Heart left ventricle (tissue), 16 donors: ENCODE measurements at regions not wholly inside any gene's neighbourhood (a gene's known extent, or its start where the extent isn't known, plus 50 kb on each side); places are given as distances from the start of the nearest gene placed in this dataset.
"Not testable (repeated sequence)": the region's sequence is repeated elsewhere in the genome, so short reads cannot be mapped to it uniquely, and the experiment has no call there.

Experiments used
- ATAC-seq, 4 donors: fragments of 200-7000 bp; cut with Tn5 transposase; one replicate each; pipeline ENCODE4 v1.9.1; 2020 to 2022; ENCODE audit warnings: moderate library complexity in 4 of 4, mild to moderate bottlenecking in 3 of 4, moderate number of reproducible peaks in 1 of 4
- DNase-seq, 5 donors: peaks; one replicate each; pipeline ENCODE4 v3.0.0-alpha.2; 2020
- H3K27ac ChIP-seq, 12 donors: fragments of 200-600 bp; sonication (generic) in 4 of 12; one replicate each; pipeline versions ENCODE4 v1.5.0 to v1.8.0; 2016 to 2022; ENCODE audit warnings: mild to moderate bottlenecking in 2 of 12
- H3K27me3 ChIP-seq, 9 donors: fragments of 200-600 bp; sonication (generic) in 2 of 9; one replicate each; pipeline versions ENCODE4 v1.5.1 to v1.8.0; 2016 to 2022; ENCODE audit warnings: mild to moderate bottlenecking in 3 of 9
- H3K36me3 ChIP-seq, 9 donors: fragments of 200-600 bp; sonication (generic) in 2 of 9; one replicate each; pipeline versions ENCODE4 v1.5.0 to v1.8.0; 2018 to 2022; ENCODE audit warnings: mild to moderate bottlenecking in 2 of 9
- H3K4me1 ChIP-seq, 12 donors: fragments of 200-600 bp; sonication (generic) in 4 of 12; one replicate each; pipeline versions ENCODE4 v1.5.0 to v1.8.0; 2016 to 2022; ENCODE audit warnings: mild to moderate bottlenecking in 3 of 12
- H3K4me3 ChIP-seq, 12 donors: fragments of 200-600 bp; sonication (generic) in 4 of 12; one replicate each; pipeline versions ENCODE4 v1.5.0 to v1.8.0; 2017 to 2022; ENCODE audit warnings: mild to moderate bottlenecking in 9 of 12, moderate library complexity in 4 of 12
- H3K9me3 ChIP-seq, 12 donors: fragments of 200-600 bp; sonication (generic) in 4 of 12; one replicate each; pipeline versions ENCODE4 v1.5.0 to v1.8.0; 2016 to 2022; ENCODE audit warnings: mild to moderate bottlenecking in 1 of 12
- POLR2A ChIP-seq, 2 donors: fragments of 450-650 bp; IDR thresholded peaks; one replicate each; pipeline ENCODE4 v1.6.1; 2017; ENCODE audit warnings: antibody characterized with exemption in 2 of 2, mild to moderate bottlenecking in 2 of 2, moderate library complexity in 2 of 2
- WGBS, 4 donors: extraction: QIAGEN DNeasy Blood & Tissue Kit in 2 of 4; methylation state at CpG; one replicate each; pipeline versions ENCODE4 v1.1.5 to v1.1.7; 2013 to 2018; 5-methylcytosine and 5-hydroxymethylcytosine counted together
- intact Hi-C, 10 donors: fragments of 100-400 bp; cut with DNase I; formaldehyde crosslinking; loops; one replicate each; pipeline versions ENCODE4 v1.11.1 to v1.14.2; 2022
- TF ChIP-seq, protein P1 (sequence below), 12 donors: fragments of 200-600 bp; sonication (generic) in 4 of 12; IDR thresholded peaks; one replicate each; pipeline versions ENCODE4 v1.5.0 to v1.8.0; 2018 to 2022; ENCODE audit warnings: antibody characterized with exemption in 12 of 12, mild to moderate bottlenecking in 5 of 12
- donor health status: ischemic (EF 13 %, LVEDD 7.1; RV severe dilation, severe dysfunction).
- donor health status: healthy with polysubstance abuse.
- donor health status: DM: no; HTN: yes; CAD: no.
- donor health status: DM: no; HTN: no; CAD: no.
- donor health status: ischemic (EF 25% LVEDD 6.9; RV normal size, moderate dysfunction).
- donor health status: ischemic (EF 25% LVEDD 5.7; RV mildly dilated, moderate dysfunction).
- donor health status: healthy.
- donor health status: DM: yes; HTN: yes; CAD: no.
- donor health status: ischemic (EF 35%, LVEDD 5.7; RV mildly dilated, moderate dysfunction).
- donor health status: nonischemic (EF 11% LVEDD 7.7; RV severe dilation, severe dysfunction).
- donor health status: DM: yes; HTN: yes; CAD: no.
- donor health status: PGD.
- donor health status: ischemic (EF 29% LVEDD 5.4; RV normal size, mild dysfunction).
- donor health status: nonischemic (EF 23%, LVEDD 6.1; RV moderate dilation, normal function).

DNA sequence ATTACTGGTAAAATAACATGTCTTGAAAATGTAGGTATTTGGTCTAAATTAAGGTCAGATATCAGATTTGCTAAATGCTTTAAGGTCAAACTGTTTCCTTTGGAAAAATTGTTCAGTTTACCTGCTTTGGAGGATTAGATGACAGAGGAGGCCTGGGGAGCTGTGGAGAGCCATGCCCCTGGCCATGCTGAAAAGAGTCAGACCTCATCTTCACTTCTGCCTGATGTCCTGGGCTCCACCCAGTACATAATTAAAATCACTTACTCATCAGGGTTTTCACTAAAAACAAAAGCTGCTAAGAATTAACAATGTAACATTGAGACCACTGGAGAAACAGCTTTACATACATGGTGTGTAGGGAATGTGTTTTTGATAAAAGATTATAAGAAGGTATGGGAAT, 60.8 kb upstream of the UNC93A start:
- DNase-seq (no peak), ATAC-seq (no peak)
- Histone ChIP-seq H3K9me3 (no peaks in the 10 kb centered on the region), H3K27me3 (peaks cover 0 to 56% (median 5%) of the 10 kb centered on the region in 9 donors), H3K27ac (no peak overlapping the region), H3K36me3 (no peaks in the 10 kb centered on the region), H3K4me1 (no peaks in the 10 kb centered on the region), H3K4me3 (no peak overlapping the region)
- no peak for TF ChIP-seq POLR2A (IDR thresholded peaks at IDR 0.05)
- TF ChIP-seq, protein P1, sequence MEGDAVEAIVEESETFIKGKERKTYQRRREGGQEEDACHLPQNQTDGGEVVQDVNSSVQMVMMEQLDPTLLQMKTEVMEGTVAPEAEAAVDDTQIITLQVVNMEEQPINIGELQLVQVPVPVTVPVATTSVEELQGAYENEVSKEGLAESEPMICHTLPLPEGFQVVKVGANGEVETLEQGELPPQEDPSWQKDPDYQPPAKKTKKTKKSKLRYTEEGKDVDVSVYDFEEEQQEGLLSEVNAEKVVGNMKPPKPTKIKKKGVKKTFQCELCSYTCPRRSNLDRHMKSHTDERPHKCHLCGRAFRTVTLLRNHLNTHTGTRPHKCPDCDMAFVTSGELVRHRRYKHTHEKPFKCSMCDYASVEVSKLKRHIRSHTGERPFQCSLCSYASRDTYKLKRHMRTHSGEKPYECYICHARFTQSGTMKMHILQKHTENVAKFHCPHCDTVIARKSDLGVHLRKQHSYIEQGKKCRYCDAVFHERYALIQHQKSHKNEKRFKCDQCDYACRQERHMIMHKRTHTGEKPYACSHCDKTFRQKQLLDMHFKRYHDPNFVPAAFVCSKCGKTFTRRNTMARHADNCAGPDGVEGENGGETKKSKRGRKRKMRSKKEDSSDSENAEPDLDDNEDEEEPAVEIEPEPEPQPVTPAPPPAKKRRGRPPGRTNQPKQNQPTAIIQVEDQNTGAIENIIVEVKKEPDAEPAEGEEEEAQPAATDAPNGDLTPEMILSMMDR (IDR thresholded peaks at IDR 0.05): no peak
- intact Hi-C loops: no loop called here

DNA sequence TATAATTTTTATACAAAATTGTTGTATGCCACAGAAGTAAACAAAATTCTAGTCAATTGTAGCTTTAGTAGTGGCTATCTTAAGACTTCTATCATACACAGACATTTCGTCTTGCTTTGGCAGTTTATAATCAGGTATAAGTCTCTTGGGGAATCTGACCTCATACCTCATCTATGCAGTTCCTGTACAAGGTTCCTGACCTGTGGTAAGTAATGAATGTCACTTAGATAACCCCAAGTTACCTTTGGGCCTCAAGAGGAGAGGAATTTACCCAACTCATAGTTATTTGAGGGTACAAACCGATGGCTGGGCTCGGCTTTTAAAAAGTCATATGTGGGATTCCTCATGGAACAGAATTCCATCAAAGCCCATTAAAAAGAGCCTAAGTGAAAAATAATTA, 58.8 kb upstream of the UNC93A start:
- DNase-seq (no peak), ATAC-seq (no peak)
- intact Hi-C loops: no loop called here
- Histone ChIP-seq H3K36me3 (no peaks in the 10 kb centered on the region), H3K9me3 (no peaks in the 10 kb centered on the region), H3K4me1 (no peaks in the 10 kb centered on the region), H3K27me3 (peaks cover 0 to 54% (median 5%) of the 10 kb centered on the region in 9 donors), H3K27ac (no peak overlapping the region), H3K4me3 (no peak overlapping the region)
- TF ChIP-seq POLR2A (IDR thresholded peaks at IDR 0.05): no peak
- TF ChIP-seq, protein P1 (IDR thresholded peaks at IDR 0.05): no peak
- 37 to 49% (median 44%) methylated on average over 3 of the region's 3 CpGs for WGBS, 4 donors

DNA sequence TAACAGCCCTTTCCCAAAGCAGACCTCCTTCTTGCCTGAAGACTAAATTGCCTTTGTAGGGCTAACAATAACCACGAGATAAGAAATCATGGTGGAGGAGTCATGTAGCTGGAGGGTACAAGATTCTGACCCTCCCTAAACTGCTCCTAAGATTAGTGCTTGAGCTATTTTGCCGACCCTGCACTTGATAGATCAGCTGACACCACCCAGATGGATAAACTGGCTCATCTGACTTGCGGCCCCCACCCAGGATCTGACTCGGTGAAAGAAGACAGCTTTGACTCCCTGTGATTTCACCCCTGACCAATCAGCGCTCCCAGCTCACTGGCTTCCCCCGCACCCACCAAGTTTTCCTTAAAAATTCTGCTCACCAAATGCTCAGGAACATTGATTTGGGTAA, 57.6 kb upstream of the UNC93A start:
- TF ChIP-seq POLR2A (IDR thresholded peaks at IDR 0.05): no peak
- TF ChIP-seq, protein P1 (IDR thresholded peaks at IDR 0.05): no peak
- no peaks in the 10 kb centered on the region for H3K9me3 ChIP-seq
- peaks cover 0 to 46% (median 4%) of the 10 kb centered on the region in 9 donors for H3K27me3 ChIP-seq
- no peaks in the 10 kb centered on the region for H3K4me1 ChIP-seq
- H3K27ac ChIP-seq: no peak overlapping the region
- ATAC-seq (no peak), DNase-seq (no peak)
- H3K4me3 ChIP-seq: no peak overlapping the region
- no peaks in the 10 kb centered on the region for H3K36me3 ChIP-seq
- 39 to 53% (median 42%) methylated on average over 6 of the region's 6 CpGs for WGBS, 4 donors
- intact Hi-C loops: no loop called here

DNA sequence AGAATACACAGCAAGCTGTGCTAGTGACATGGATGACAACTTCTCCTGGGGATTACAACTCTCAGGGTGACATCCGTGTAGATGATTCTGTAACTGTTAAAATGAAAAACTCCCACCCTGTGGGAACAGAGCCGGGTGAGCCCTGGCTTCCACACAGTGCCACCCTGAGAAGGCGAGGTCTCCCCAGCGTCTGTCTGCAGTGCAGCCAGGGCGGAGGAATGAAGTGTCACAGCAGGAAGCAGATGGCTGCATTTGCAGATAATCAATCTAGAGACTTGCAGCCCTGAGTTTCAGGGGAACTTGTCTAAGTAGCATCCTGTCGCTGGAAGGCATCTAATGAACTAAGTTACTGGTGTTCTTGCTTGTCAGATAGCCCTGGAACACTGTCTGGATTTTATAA, 56.5 kb upstream of the UNC93A start:
- intact Hi-C loops, ATAC-seq, H3K4me1 ChIP-seq: not testable (repeated sequence)

DNA sequence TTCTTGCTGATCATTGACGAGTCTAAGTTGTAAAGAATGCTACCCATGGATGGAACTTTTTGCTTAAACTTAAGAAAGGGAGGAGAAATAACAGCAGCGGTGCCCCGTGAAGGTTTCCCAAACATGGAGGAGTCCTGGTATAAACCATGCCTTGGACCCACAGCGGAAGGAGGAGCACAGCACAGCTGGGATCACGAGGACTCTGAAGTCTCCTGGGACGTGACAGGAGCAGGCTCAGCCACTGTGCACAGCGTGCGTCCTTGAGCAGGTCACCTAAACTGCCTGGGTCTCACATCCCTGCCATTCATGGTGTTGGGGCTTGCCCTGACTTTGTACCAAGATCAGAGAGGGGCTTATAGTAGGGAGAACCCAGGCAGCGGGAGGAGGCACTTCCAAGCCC, 56.1 kb upstream of the UNC93A start:
- H3K27ac ChIP-seq: no peak overlapping the region

More for the DNA sequence above, 56.5 kb upstream of the UNC93A start:
- not testable (repeated sequence) for H3K9me3 ChIP-seq, H3K27ac ChIP-seq, H3K4me3 ChIP-seq, H3K36me3 ChIP-seq, DNase-seq
- peaks cover 0 to 35% (median 4%) of the 10 kb centered on the region in 9 donors for H3K27me3 ChIP-seq
- WGBS, 4 donors: 15 to 29% (median 24%) methylated on average over 3 to 4 of the region's 6 CpGs

More for the DNA sequence above, 56.1 kb upstream of the UNC93A start:
- peaks cover 0 to 32% (median 4%) of the 10 kb centered on the region in 9 donors for H3K27me3 ChIP-seq
- no peak overlapping the region for H3K4me3 ChIP-seq
- 63 to 72% (median 68%) methylated on average over 9 of the region's 9 CpGs for WGBS, 4 donors
- DNase-seq (no peak), ATAC-seq (no peak)
- H3K36me3 ChIP-seq: no peaks in the 10 kb centered on the region
- intact Hi-C loops: no loop called here
- H3K4me1 ChIP-seq: no peaks in the 10 kb centered on the region
- H3K9me3 ChIP-seq: no peaks in the 10 kb centered on the region
- TF ChIP-seq, protein P1 (IDR thresholded peaks at IDR 0.05): no peak
- no peak for TF ChIP-seq POLR2A (IDR thresholded peaks at IDR 0.05)
